Upper lobe of left lung (tissue), 6 donors: ENCODE measurements at regions not wholly inside any gene's neighbourhood (a gene's known extent, or its start where the extent isn't known, plus 50 kb on each side); places are given as distances from the start of the nearest gene placed in this dataset.

Experiments used
- ATAC-seq, 2 donors: fragments of 200-7000 bp; cut with Tn5 transposase; one replicate each; pipeline ENCODE4 v1.9.1; 2022; ENCODE audit warnings: mild to moderate bottlenecking in 2 of 2, moderate library complexity in 2 of 2; ENCODE audit not compliant: low FRiP score in 2 of 2
- DNase-seq, 2 donors: peaks; one replicate each; pipeline ENCODE4 v3.0.0-alpha.2; 2019 to 2020
- H3K27ac ChIP-seq, 4 donors: fragments of 200-600 bp; sonication (generic); one replicate each; pipeline ENCODE4 v1.5.1; 2016 to 2019
- H3K27me3 ChIP-seq, 4 donors: fragments of 200-600 bp; sonication (generic); one replicate each; pipeline ENCODE4 v1.5.1; 2017 to 2019
- H3K36me3 ChIP-seq, 4 donors: fragments of 200-600 bp; sonication (generic); one replicate each; pipeline ENCODE4 v1.5.1; 2016 to 2019
- H3K4me1 ChIP-seq, 4 donors: fragments of 200-600 bp; sonication (generic); one replicate each; pipeline ENCODE4 v1.5.1; 2018 to 2019
- H3K4me3 ChIP-seq, 4 donors: fragments of 200-600 bp; sonication (generic); one replicate each; pipeline ENCODE4 v1.5.1; 2017 to 2019; ENCODE audit warnings: mild to moderate bottlenecking in 2 of 4, moderate library complexity in 1 of 4
- H3K9me3 ChIP-seq, 4 donors: fragments of 200-600 bp; sonication (generic); one replicate each; pipeline ENCODE4 v1.5.1; 2018 to 2019
- CTCF ChIP-seq, 6 experiments: fragments of 450-650 bp in 4 of 6; fragments of 200-600 bp in 2 of 6; sonication (generic) in 2 of 6; IDR thresholded peaks; one replicate each; pipeline ENCODE4 v1.5.1; 2016 to 2019; ENCODE audit warnings: antibody characterized with exemption in 6 of 6
- EP300 ChIP-seq, 4 donors: sonication (generic); formaldehyde crosslinking; IDR thresholded peaks; one replicate each; pipeline ENCODE4 v1.5.1; 2017; ENCODE audit warnings: antibody characterized with exemption in 4 of 4, control low read depth in 2 of 4
- POLR2A ChIP-seq, 4 donors: fragments of 450-650 bp; IDR thresholded peaks; one replicate each; pipeline ENCODE4 v1.5.1; 2016 to 2017; ENCODE audit warnings: antibody characterized with exemption in 4 of 4, mild to moderate bottlenecking in 2 of 4
- POLR2AphosphoS5 ChIP-seq, 2 donors: sonication (generic); formaldehyde crosslinking; IDR thresholded peaks; one replicate each; pipeline ENCODE4 v1.5.1; 2017; ENCODE audit warnings: antibody characterized with exemption in 2 of 2
- WGBS, 2 donors: methylation state at CpG; one replicate each; pipeline ENCODE4 v1.1.5; 2017 to 2018; 5-methylcytosine and 5-hydroxymethylcytosine counted together
- donor health status: DM: no; HTN: no; CAD: no; lungs with moderate emphysema.
- donor health status: DM: no; HTN: yes; CAD: no; lungs with severe emphysema.

- H3K36me3 ChIP-seq: no peaks in the 10 kb centered on the region
- no peaks in the 10 kb centered on the region for H3K27me3 ChIP-seq
- H3K4me3 ChIP-seq: no peak overlapping the region
- H3K9me3 ChIP-seq: no peaks in the 10 kb centered on the region
- no peak for ATAC-seq
- TF ChIP-seq CTCF (IDR thresholded peaks at IDR 0.05) (no peak), POLR2AphosphoS5 (IDR thresholded peaks at IDR 0.05) (no peak), EP300 (IDR thresholded peaks at IDR 0.05) (no peak), POLR2A (IDR thresholded peaks at IDR 0.05) (no peak)
- 16 to 18% methylated on average over 5 of the region's 5 CpGs for WGBS, 2 donors
- DNase-seq: no peak
- no peaks in the 10 kb centered on the region for H3K4me1 ChIP-seq
- H3K27ac ChIP-seq: no peak overlapping the region
These were observed 294.0 kb downstream of the SOX2 start for GRCh38 chr3:182005701-182006100.

- DNase-seq: no peak
- no peaks in the 10 kb centered on the region for H3K27me3 ChIP-seq
- H3K36me3 ChIP-seq: no peaks in the 10 kb centered on the region
- no peak overlapping the region for H3K27ac ChIP-seq
- TF ChIP-seq POLR2A (IDR thresholded peaks at IDR 0.05) (no peak), POLR2AphosphoS5 (IDR thresholded peaks at IDR 0.05) (no peak), CTCF (IDR thresholded peaks at IDR 0.05) (no peak), EP300 (IDR thresholded peaks at IDR 0.05) (no peak)
- no peaks in the 10 kb centered on the region for H3K4me1 ChIP-seq
- no peak overlapping the region for H3K4me3 ChIP-seq
- WGBS, 2 donors: 59% methylated on average over 4 of the region's 4 CpGs
- ATAC-seq: no peak
- no peaks in the 10 kb centered on the region for H3K9me3 ChIP-seq
These were observed 294.7 kb downstream of the SOX2 start for GRCh38 chr3:182006431-182006830.

DNA sequence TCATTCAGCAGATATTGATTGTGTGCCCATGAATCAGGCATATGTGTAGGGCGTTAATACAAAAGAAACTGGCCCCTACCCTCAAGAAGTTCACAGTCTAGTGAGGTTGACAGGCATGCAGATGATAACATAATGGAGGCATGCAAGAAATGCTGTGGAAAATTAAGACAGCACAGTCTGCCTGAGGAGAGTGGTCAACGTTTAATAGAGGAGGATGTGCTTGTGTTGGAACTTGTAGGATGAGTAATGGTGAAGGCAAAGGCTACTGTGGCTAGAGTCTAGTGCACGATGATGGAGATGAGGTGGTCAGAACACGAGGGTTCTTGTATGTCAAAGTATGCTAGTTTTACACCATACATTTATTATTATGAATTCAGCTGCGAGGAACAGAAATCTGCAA is 295.7 kb downstream of the SOX2 start:
- no peak for DNase-seq
- TF ChIP-seq POLR2A (IDR thresholded peaks at IDR 0.05) (no peak), POLR2AphosphoS5 (IDR thresholded peaks at IDR 0.05) (no peak), EP300 (IDR thresholded peaks at IDR 0.05) (no peak), CTCF (IDR thresholded peaks at IDR 0.05) (no peak)
- no peak overlapping the region for H3K27ac ChIP-seq
- no peaks in the 10 kb centered on the region for H3K27me3 ChIP-seq
- 74 to 80% methylated on average over 5 of the region's 5 CpGs for WGBS, 2 donors
- ATAC-seq: no peak
- no peaks in the 10 kb centered on the region for H3K9me3 ChIP-seq
- no peak overlapping the region for H3K4me3 ChIP-seq
- H3K4me1 ChIP-seq: no peaks in the 10 kb centered on the region
- H3K36me3 ChIP-seq: no peaks in the 10 kb centered on the region

DNA sequence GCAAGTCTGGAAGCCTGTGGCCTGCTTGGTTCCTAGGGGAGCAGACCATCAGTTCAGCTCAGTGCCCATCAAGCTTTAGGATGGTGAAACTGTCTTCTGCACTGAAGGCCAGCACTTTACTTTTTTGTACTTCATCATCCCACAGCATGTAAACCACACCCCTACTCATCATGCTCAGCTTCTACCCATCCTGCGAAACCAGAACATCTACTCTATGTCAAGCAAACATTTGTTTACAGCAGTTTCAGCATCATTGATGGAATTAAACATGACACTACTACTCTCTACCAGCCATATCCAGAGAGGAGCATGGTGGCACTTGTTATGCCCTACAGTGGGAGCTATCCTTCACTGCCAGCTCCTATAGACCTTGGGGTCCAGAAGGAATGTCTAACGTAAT is 306.6 kb downstream of the SOX2 start:
- no peak overlapping the region for H3K4me3 ChIP-seq
- no peaks in the 10 kb centered on the region for H3K4me1 ChIP-seq
- H3K27ac ChIP-seq: no peak overlapping the region
- ATAC-seq (no peak), DNase-seq (no peak)
- no peaks in the 10 kb centered on the region for H3K9me3 ChIP-seq
- H3K36me3 ChIP-seq: no peaks in the 10 kb centered on the region
- no peaks in the 10 kb centered on the region for H3K27me3 ChIP-seq
- TF ChIP-seq POLR2A (IDR thresholded peaks at IDR 0.05): no peak
- TF ChIP-seq CTCF (IDR thresholded peaks at IDR 0.05): no peak
- no peak for TF ChIP-seq POLR2AphosphoS5 (IDR thresholded peaks at IDR 0.05)
- TF ChIP-seq EP300 (IDR thresholded peaks at IDR 0.05): no peak
- WGBS, 2 donors: 81 to 94% methylated on average over 2 of the region's 2 CpGs

DNA sequence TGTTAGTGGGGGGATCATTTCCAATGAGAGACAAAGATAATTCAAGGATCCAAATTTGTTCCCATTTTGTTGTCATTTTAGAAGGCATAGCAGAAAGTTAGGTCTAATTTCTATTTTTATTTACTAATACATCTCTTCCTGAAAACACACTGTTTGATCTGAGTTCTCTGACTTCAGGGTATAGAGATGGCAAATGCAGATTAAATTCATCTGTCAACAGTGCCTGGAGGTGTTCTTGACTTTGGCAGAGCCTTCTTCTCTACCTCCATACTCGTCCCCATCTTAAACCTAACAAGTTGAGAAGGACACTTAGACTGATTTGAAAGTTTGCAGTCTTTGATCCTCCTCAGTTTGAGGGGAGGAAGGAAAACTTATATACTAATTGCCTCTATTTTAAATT is 308.2 kb downstream of the SOX2 start:
- TF ChIP-seq EP300 (IDR thresholded peaks at IDR 0.05) (no peak), POLR2AphosphoS5 (IDR thresholded peaks at IDR 0.05) (no peak), CTCF (IDR thresholded peaks at IDR 0.05) (no peak), POLR2A (IDR thresholded peaks at IDR 0.05) (no peak)
- WGBS, 2 donors: 68 to 80% methylated on average over 1 of the region's 1 CpG
- H3K4me3 ChIP-seq: no peak overlapping the region
- no peak overlapping the region for H3K27ac ChIP-seq
- H3K27me3 ChIP-seq: no peaks in the 10 kb centered on the region
- no peaks in the 10 kb centered on the region for H3K4me1 ChIP-seq
- ATAC-seq (no peak), DNase-seq (no peak)
- H3K9me3 ChIP-seq: no peaks in the 10 kb centered on the region
- H3K36me3 ChIP-seq: no peaks in the 10 kb centered on the region
